Endothelial cell of umbilical vein (primary cell): ENCODE measurements at regions not wholly inside any gene's neighbourhood (a gene's known extent, or its start where the extent isn't known, plus 50 kb on each side); places are given as distances from the start of the nearest gene placed in this dataset.

Source experiments
- BruUV-seq: library from RNA; stranded (reverse); fragments of 400-500 nt; replicated peaks from 2 replicates; lab custom pipeline; 2021; lab: Mats Ljungman, UMichigan
- CTCF ChIA-PET: fragments of 300-600, 350-600 bp; sonication (Branson Sonifier 250); formaldehyde crosslinking; loops from one replicate; lab custom pipeline; 2021; ENCODE audit warnings: antibody characterized with exemption, inconsistent platforms; lab: Charles Lee
- POLR2A ChIA-PET: fragments of 300-600, 350-600 bp; sonication (Branson Sonifier 250); formaldehyde crosslinking; loops from one replicate; lab custom pipeline; 2021; ENCODE audit warnings: antibody characterized with exemption, inconsistent platforms; lab: Charles Lee
- DNase-seq: peaks from one replicate; pipeline ENCODE4 v3.0.0-alpha.2; 2011; ENCODE audit warnings: low read depth, low spot score
- FAIRE-seq: peaks from 2 replicates; lab custom pipeline; 2011; peaks lifted over from hg19 to GRCh38; lab: Jason Lieb, UNC
- H2AFZ ChIP-seq: 2 replicates; pipeline ENCODE4 v1.6.0; 2012; ENCODE audit warnings: low read depth, low read length, control low read depth, inconsistent platforms
- H3K27ac ChIP-seq: 2 replicates; pipeline ENCODE4 v1.5.1; 2011; ENCODE audit warnings: low read depth, mild to moderate bottlenecking, control low read depth, low read length, moderate library complexity; ENCODE audit not compliant: insufficient read depth
- H3K27me3 ChIP-seq, 2 experiments: 2 replicates each; pipeline versions ENCODE4 v1.6.0 to v1.6.1; 2011; ENCODE audit warnings: low read length in 2 of 2, mixed read lengths in 1 of 2; ENCODE audit not compliant: control insufficient read depth in 2 of 2, insufficient read depth in 2 of 2
- H3K36me3 ChIP-seq, 2 experiments: 2 replicates in 1 of 2; 3 replicates in 1 of 2; pipeline ENCODE4 v1.5.1; 2011; ENCODE audit warnings: low read length in 2 of 2, mild to moderate bottlenecking in 1 of 2, moderate library complexity in 1 of 2; ENCODE audit not compliant: control insufficient read depth in 2 of 2, insufficient read depth in 2 of 2; ENCODE audit errors: extremely low read depth in 1 of 2
- H3K4me1 ChIP-seq: 3 replicates; pipeline ENCODE4 v1.5.1; 2011; ENCODE audit warnings: mild to moderate bottlenecking, low read length; ENCODE audit not compliant: control insufficient read depth, insufficient read depth; ENCODE audit errors: extremely low read depth
- H3K4me2 ChIP-seq: 2 replicates; pipeline ENCODE4 v1.6.1; 2011; ENCODE audit warnings: low read length, control low read depth, mixed read lengths; ENCODE audit not compliant: insufficient read depth
- H3K4me3 ChIP-seq, 3 experiments: fragments of 200-600 bp in 1 of 3; sonication (generic), shearing (Covaris generic) in 1 of 3; replicated peaks in 1 of 3; 2 replicates each; pipeline ENCODE4 v1.5.1; 2011 to 2016; ENCODE audit warnings: control low read depth in 3 of 3, low read length in 3 of 3, mild to moderate bottlenecking in 2 of 3, inconsistent platforms in 1 of 3, low read depth in 1 of 3, moderate library complexity in 1 of 3; ENCODE audit not compliant: insufficient read depth in 1 of 3
- H3K79me2 ChIP-seq: 2 replicates; pipeline ENCODE4 v1.6.0; 2012; ENCODE audit warnings: low read length, inconsistent platforms; ENCODE audit not compliant: control insufficient read depth, insufficient read depth
- H3K9ac ChIP-seq: replicated peaks from 2 replicates; pipeline ENCODE3; 2011; ENCODE audit warnings: low read length, control low read depth; ENCODE audit not compliant: insufficient read depth; ENCODE audit errors: extremely low read depth
- H3K9me1 ChIP-seq: replicated peaks from 3 replicates; pipeline ENCODE4 v1.6.0; 2011; ENCODE audit warnings: mild to moderate bottlenecking, low read length; ENCODE audit not compliant: control insufficient read depth, insufficient read depth; ENCODE audit errors: extremely low read depth
- H3K9me3 ChIP-seq: replicated peaks from 2 replicates; pipeline ENCODE4 v1.5.1; 2012; ENCODE audit warnings: low read length, inconsistent platforms; ENCODE audit not compliant: control insufficient read depth, insufficient read depth
- H4K20me1 ChIP-seq: replicated peaks from 2 replicates; pipeline ENCODE3; 2011; ENCODE audit warnings: mild to moderate bottlenecking, low read length; ENCODE audit not compliant: control insufficient read depth, insufficient read depth; ENCODE audit errors: extremely low read depth
- CTCF ChIP-seq, 2 donors: IDR thresholded peaks; 1 replicate in 1 of 2; 2 replicates in 1 of 2; pipeline ENCODE4 v1.5.1; 2011; ENCODE audit warnings: low read length in 2 of 2, mild to moderate bottlenecking in 2 of 2, moderate library complexity in 2 of 2, control low read depth in 1 of 2, inconsistent platforms in 1 of 2, low read depth in 1 of 2; ENCODE audit not compliant: insufficient read depth in 1 of 2; ENCODE audit errors: extremely low read depth in 1 of 2
- EZH2 ChIP-seq: IDR thresholded peaks from 2 replicates; pipeline ENCODE4 v1.6.1; 2012; ENCODE audit warnings: borderline replicate concordance, low read depth, mild to moderate bottlenecking, moderate library complexity, low read length, inconsistent platforms; ENCODE audit not compliant: severe bottlenecking
- FOS ChIP-seq: IDR thresholded peaks from 2 replicates; pipeline ENCODE4 v1.6.1; 2011; ENCODE audit warnings: mild to moderate bottlenecking, low read length, moderate library complexity, borderline replicate concordance; ENCODE audit not compliant: insufficient read depth
- JUN ChIP-seq: IDR thresholded peaks from 2 replicates; pipeline ENCODE4 v1.6.1; 2011; ENCODE audit warnings: borderline replicate concordance, low read depth; ENCODE audit not compliant: insufficient read length, insufficient read depth
- MYC ChIP-seq: IDR thresholded peaks from one replicate; pipeline ENCODE4 v1.6.1; 2011; ENCODE audit warnings: mild to moderate bottlenecking, low read depth, low read length
- POLR2A ChIP-seq: IDR thresholded peaks from 2 replicates; pipeline ENCODE4 v1.6.1; 2012; ENCODE audit warnings: low read depth, mild to moderate bottlenecking, control low read depth, low read length
- POLR2AphosphoS5 ChIP-seq: IDR thresholded peaks from 2 replicates; pipeline ENCODE4 v1.6.1; 2012; ENCODE audit warnings: low read depth, mild to moderate bottlenecking, control low read depth, low read length, moderate library complexity; ENCODE audit not compliant: insufficient read depth
- dilution Hi-C: fragments of 300-500 bp; cut with MboI; formaldehyde crosslinking; loops from one replicate; pipeline ENCODE4 v1.15.0; 2019; ENCODE audit warnings: low sequenced_read_pairs; ENCODE audit not compliant: extremely low pct_ligation_motif_present
- intact Hi-C: fragments of 100-400 bp; cut with micrococcal nuclease; formaldehyde crosslinking; loops from one replicate; pipeline ENCODE4 v1.10.0; 2022
- TF ChIP-seq, protein P1 (sequence below): IDR thresholded peaks from 2 replicates; pipeline ENCODE4 v1.6.1; 2011; ENCODE audit not compliant: insufficient read depth, insufficient read length

DNA sequence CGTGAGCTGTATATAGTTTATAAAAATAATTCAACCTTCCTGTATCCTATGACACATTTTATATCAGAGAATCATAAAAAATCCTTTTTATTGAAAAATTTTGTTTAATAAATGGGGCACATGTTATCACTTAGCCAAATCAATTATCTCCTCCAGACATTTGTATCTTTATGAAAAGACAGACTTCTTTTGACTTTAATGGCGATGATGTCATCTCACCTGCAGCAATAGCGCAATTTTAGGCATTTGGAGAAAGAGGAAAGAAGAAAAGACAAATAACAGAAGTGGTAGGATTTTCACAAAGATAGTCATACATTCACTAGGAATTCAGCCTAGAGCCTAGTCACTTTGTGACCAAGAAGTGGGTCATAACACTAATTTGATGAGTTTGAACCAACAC, 444.5 kb downstream of the PREX1 start:
- H3K27ac ChIP-seq = no peak overlapping the region
- H3K79me2 ChIP-seq = no peaks in the 10 kb centered on the region
- no peak for DNase-seq
- intact Hi-C loops (no loop called here), dilution Hi-C loops (no loop called here)
- POLR2A ChIA-PET = no interaction called here
- TF ChIP-seq, protein P1, sequence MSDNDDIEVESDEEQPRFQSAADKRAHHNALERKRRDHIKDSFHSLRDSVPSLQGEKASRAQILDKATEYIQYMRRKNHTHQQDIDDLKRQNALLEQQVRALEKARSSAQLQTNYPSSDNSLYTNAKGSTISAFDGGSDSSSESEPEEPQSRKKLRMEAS = no peak
- no peak for TF ChIP-seq CTCF (IDR thresholded peaks at IDR 0.05; ENCODE audit: extremely low read depth in 1 of 2, insufficient read depth in 1 of 2, low read depth in 1 of 2, low read length in 2 of 2)
- no peak for FAIRE-seq
- no peaks in the 10 kb centered on the region for H3K9me1 ChIP-seq
- no peaks in the 10 kb centered on the region for H4K20me1 ChIP-seq
- BruUV-seq = no TSS peak
- H3K9ac ChIP-seq = no peak overlapping the region
- no peak overlapping the region for H2AFZ ChIP-seq
- H3K4me3 ChIP-seq = no peak overlapping the region
- no peaks in the 10 kb centered on the region for H3K27me3 ChIP-seq
- CTCF ChIA-PET = no interaction called here
- H3K9me3 ChIP-seq = no peaks in the 10 kb centered on the region
- H3K4me1 ChIP-seq = no peaks in the 10 kb centered on the region
- H3K36me3 ChIP-seq = no peaks in the 10 kb centered on the region
- H3K4me2 ChIP-seq = no peak overlapping the region

GRCh38 chr20:48382304-48382703, 445.5 kb downstream of the PREX1 start:
- H3K27ac ChIP-seq = no peak overlapping the region
- no peaks in the 10 kb centered on the region for H3K27me3 ChIP-seq
- no peaks in the 10 kb centered on the region for H3K79me2 ChIP-seq
- dilution Hi-C loops (no loop called here), intact Hi-C loops (no loop called here)
- TF ChIP-seq CTCF (IDR thresholded peaks at IDR 0.05; ENCODE audit: extremely low read depth in 1 of 2, insufficient read depth in 1 of 2, low read depth in 1 of 2, low read length in 2 of 2) = no peak
- TF ChIP-seq MYC = no peak
- TF ChIP-seq EZH2 = no peak
- no peak for TF ChIP-seq POLR2A
- no peak for TF ChIP-seq FOS
- no peak for TF ChIP-seq POLR2AphosphoS5
- no peak for TF ChIP-seq JUN
- TF ChIP-seq, protein P1 = no peak
- H3K4me1 ChIP-seq = no peaks in the 10 kb centered on the region
- DNase-seq (no peak), FAIRE-seq (no peak)
- H3K36me3 ChIP-seq = no peaks in the 10 kb centered on the region
- no peak overlapping the region for H2AFZ ChIP-seq
- no peak overlapping the region for H3K4me2 ChIP-seq
- no peaks in the 10 kb centered on the region for H4K20me1 ChIP-seq
- H3K9me1 ChIP-seq = no peaks in the 10 kb centered on the region
- no TSS peak for BruUV-seq
- POLR2A ChIA-PET = no interaction called here
- H3K9ac ChIP-seq = no peak overlapping the region
- H3K4me3 ChIP-seq = no peak overlapping the region
- no peaks in the 10 kb centered on the region for H3K9me3 ChIP-seq
- CTCF ChIA-PET = no interaction called here
